ENCODE measurements at regions not wholly inside any gene's neighbourhood (a gene's known extent, or its start where the extent isn't known, plus 50 kb on each side); places are given as distances from the start of the nearest gene placed in this dataset.

DNA sequence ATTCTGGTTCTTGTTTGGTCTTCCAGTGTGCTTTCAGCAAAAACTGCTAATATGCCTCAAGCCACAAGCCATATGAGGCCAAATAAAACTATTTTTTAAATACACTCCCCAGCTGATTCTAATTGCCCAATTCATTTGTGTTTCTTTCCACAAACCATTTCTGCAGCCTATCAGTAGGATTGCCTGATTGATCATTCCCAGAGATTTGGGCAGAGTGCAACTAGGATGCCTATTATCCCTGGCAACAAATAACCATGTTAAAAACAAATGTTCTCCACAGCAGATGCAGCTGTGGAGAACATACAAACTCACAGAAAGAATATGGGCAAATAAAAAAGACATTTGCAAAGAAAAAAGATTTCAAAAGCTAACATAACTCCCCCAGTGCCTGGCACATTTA, 76.9 kb upstream of the CAV2 start:
- no peak for ATAC-seq (replicated peaks)
- no peak overlapping the region for H3K4me3 Mint-ChIP-seq
- H3K9me3 Mint-ChIP-seq = no peaks in the 10 kb centered on the region
- no peaks in the 10 kb centered on the region for H3K4me1 Mint-ChIP-seq (ENCODE audit: low read depth in 2 of 2)
- H3K27me3 Mint-ChIP-seq = peaks cover 14 to 19% of the 10 kb centered on the region in 2 donors
- H3K27ac Mint-ChIP-seq = no peak overlapping the region
- H3K36me3 Mint-ChIP-seq (ENCODE audit: insufficient read depth) = no peaks in the 10 kb centered on the region
- DNase-seq = no peak

GRCh38 chr7:116423499-116423898, 76.0 kb upstream of the CAV2 start:
- Mint-ChIP-seq H3K36me3 (ENCODE audit: insufficient read depth) (no peaks in the 10 kb centered on the region), H3K9me3 (no peaks in the 10 kb centered on the region), H3K27me3 (peaks cover 11 to 15% of the 10 kb centered on the region in 2 donors), H3K4me1 (ENCODE audit: low read depth in 2 of 2) (no peaks in the 10 kb centered on the region), H3K4me3 (no peak overlapping the region), H3K27ac (no peak overlapping the region)
- no peak for ATAC-seq (replicated peaks)
- DNase-seq = no peak

GRCh38 chr7:116425647-116426209, 73.8 kb upstream of the CAV2 start:
- H3K27ac Mint-ChIP-seq = no peak overlapping the region
- ATAC-seq (replicated peaks) (no peak), DNase-seq (no peak)
- no peak overlapping the region for H3K4me3 Mint-ChIP-seq
- H3K36me3 Mint-ChIP-seq (ENCODE audit: insufficient read depth) = peaks cover 5% of the 10 kb centered on the region
- H3K4me1 Mint-ChIP-seq (ENCODE audit: low read depth in 2 of 2) = no peaks in the 10 kb centered on the region
- H3K9me3 Mint-ChIP-seq = no peaks in the 10 kb centered on the region
- H3K27me3 Mint-ChIP-seq = peaks cover 17 to 29% of the 10 kb centered on the region in 2 donors

DNA sequence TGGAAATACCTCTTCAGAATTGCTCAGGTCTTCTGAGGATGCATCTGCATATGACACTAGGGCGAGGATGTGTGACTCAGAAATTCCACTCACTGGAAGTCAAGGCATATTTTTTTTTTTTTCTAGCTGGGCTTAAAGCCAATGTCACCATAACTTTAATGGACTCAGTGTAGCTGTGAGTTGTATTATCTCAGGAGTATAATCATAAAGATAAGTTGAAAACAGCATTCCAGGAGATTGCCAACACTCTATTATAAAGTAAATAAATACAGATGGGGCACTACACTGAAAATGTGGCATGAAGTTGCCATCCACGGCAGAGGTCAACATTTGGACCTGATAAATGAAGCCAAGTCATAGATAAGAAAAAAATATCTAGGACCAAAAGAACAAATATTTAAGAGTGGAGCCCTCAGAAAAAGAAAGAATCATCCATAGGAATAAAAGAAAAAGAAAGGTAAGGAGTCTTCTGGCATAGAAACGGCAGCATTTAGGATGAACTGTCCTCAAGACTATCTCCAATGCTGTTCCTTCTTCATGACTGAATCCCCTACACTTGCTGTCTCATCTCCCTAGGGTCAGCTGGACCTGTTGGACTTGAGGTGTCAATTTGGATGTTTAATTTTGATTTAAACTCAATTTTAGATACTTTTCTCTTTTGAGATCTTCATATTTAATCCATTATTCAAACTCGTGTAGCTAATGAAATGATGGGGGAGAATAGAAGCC, 72.9 kb upstream of the CAV2 start:
- DNase-seq = no peak
- H3K4me3 Mint-ChIP-seq = no peak overlapping the region
- no peak overlapping the region for H3K27ac Mint-ChIP-seq
- H3K27me3 Mint-ChIP-seq = peaks cover 17 to 29% of the 10 kb centered on the region in 2 donors
- no peaks in the 10 kb centered on the region for H3K9me3 Mint-ChIP-seq
- H3K4me1 Mint-ChIP-seq (ENCODE audit: low read depth in 2 of 2) = no peaks in the 10 kb centered on the region
- ATAC-seq (replicated peaks) = no peak
- peaks cover 5% of the 10 kb centered on the region for H3K36me3 Mint-ChIP-seq (ENCODE audit: insufficient read depth)

- Mint-ChIP-seq H3K27ac (peak overlapping the region in 1 of 2 donors; percentile 10), H3K9me3 (no peaks in the 10 kb centered on the region), H3K4me3 (no peak overlapping the region), H3K36me3 (ENCODE audit: insufficient read depth) (peaks cover 5% of the 10 kb centered on the region), H3K27me3 (peaks cover 45 to 53% of the 10 kb centered on the region in 2 donors), H3K4me1 (ENCODE audit: low read depth in 2 of 2) (no peaks in the 10 kb centered on the region)
- no peak for ATAC-seq (replicated peaks)
- DNase-seq = no peak
Measured at GRCh38 chr7:116429986-116430619, 69.4 kb upstream of the CAV2 start.

GRCh38 chr7:116431787-116432526, 67.6 kb upstream of the CAV2 start:
- no peak for DNase-seq
- Mint-ChIP-seq H3K27me3 (peaks cover 43 to 46% of the 10 kb centered on the region in 2 donors), H3K9me3 (no peaks in the 10 kb centered on the region), H3K27ac (no peak overlapping the region), H3K4me1 (ENCODE audit: low read depth in 2 of 2) (no peaks in the 10 kb centered on the region), H3K4me3 (no peak overlapping the region), H3K36me3 (ENCODE audit: insufficient read depth) (peaks cover 5% of the 10 kb centered on the region)
- no peak for ATAC-seq (replicated peaks)

DNA sequence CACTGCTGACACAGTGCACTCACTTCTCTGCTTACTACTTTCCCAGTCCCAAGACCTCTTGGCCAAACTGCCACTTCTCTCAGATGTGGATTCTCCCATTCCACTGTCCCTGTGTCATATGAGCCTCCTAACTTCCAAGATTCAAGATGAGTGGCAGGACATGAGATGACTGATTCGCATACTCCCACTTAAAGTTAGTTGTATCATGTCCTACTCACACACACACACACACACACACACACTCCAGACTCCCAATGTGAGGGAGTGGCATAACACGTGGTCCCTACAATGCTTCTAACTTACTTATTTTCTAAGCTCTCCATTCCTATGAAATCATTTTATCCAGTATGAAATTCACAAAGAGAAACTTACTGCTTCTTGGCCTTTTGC, 67.0 kb upstream of the CAV2 start:
- ATAC-seq (replicated peaks) (no peak), DNase-seq (no peak)
- H3K4me3 Mint-ChIP-seq = no peak overlapping the region
- H3K27me3 Mint-ChIP-seq = peaks cover 43 to 46% of the 10 kb centered on the region in 2 donors
- no peaks in the 10 kb centered on the region for H3K9me3 Mint-ChIP-seq
- no peak overlapping the region for H3K27ac Mint-ChIP-seq
- peaks cover 5% of the 10 kb centered on the region for H3K36me3 Mint-ChIP-seq (ENCODE audit: insufficient read depth)
- no peaks in the 10 kb centered on the region for H3K4me1 Mint-ChIP-seq (ENCODE audit: low read depth in 2 of 2)

- no peak overlapping the region for H3K27ac Mint-ChIP-seq
- no peaks in the 10 kb centered on the region for H3K9me3 Mint-ChIP-seq
- peaks cover 43% of the 10 kb centered on the region in 2 donors for H3K27me3 Mint-ChIP-seq
- no peaks in the 10 kb centered on the region for H3K4me1 Mint-ChIP-seq (ENCODE audit: low read depth in 2 of 2)
- DNase-seq (no peak), ATAC-seq (replicated peaks) (no peak)
- H3K4me3 Mint-ChIP-seq = no peak overlapping the region
- peaks cover 5% of the 10 kb centered on the region for H3K36me3 Mint-ChIP-seq (ENCODE audit: insufficient read depth)
Measured at GRCh38 chr7:116433246-116433645, 66.3 kb upstream of the CAV2 start.

- H3K9me3 Mint-ChIP-seq = no peaks in the 10 kb centered on the region
- H3K27ac Mint-ChIP-seq = no peak overlapping the region
- ATAC-seq (replicated peaks) = no peak
- no peak overlapping the region for H3K4me3 Mint-ChIP-seq
- peaks cover 5% of the 10 kb centered on the region for H3K36me3 Mint-ChIP-seq (ENCODE audit: insufficient read depth)
- DNase-seq = no peak
- H3K27me3 Mint-ChIP-seq = peaks cover 35 to 41% of the 10 kb centered on the region in 2 donors
- H3K4me1 Mint-ChIP-seq (ENCODE audit: low read depth in 2 of 2) = no peaks in the 10 kb centered on the region
Measured at GRCh38 chr7:116434820-116435341, 64.7 kb upstream of the CAV2 start.

DNA sequence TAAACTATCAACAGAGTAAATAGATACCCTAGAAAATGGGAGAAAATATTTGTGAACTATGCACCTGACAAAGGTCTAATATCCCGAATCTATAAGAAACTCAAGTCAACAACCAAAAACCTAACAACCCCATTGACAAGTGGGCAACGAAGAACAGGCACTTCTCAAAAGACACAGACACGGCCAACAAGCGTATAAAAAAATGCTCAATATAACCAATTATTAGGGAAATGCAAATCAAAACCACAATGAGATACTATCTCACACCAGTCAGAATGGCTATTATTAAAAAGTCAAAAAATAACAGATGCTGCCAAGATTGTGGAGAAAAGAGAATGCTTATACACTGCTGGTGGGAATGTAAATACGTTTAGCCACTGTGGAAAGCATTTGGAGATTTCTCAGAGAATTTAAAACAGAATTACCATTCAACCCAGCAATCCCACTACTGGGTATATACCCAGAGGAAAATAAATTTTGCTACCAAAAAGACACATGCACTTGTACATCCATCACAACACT, 63.2 kb upstream of the CAV2 start:
- Mint-ChIP-seq H3K27me3 (peaks cover 28 to 32% of the 10 kb centered on the region in 2 donors), H3K4me1 (ENCODE audit: low read depth in 2 of 2) (no peaks in the 10 kb centered on the region), H3K9me3 (no peaks in the 10 kb centered on the region), H3K4me3 (no peak overlapping the region), H3K36me3 (ENCODE audit: insufficient read depth) (no peaks in the 10 kb centered on the region), H3K27ac (no peak overlapping the region)
- DNase-seq = no peak
- no peak for ATAC-seq (replicated peaks)

DNA sequence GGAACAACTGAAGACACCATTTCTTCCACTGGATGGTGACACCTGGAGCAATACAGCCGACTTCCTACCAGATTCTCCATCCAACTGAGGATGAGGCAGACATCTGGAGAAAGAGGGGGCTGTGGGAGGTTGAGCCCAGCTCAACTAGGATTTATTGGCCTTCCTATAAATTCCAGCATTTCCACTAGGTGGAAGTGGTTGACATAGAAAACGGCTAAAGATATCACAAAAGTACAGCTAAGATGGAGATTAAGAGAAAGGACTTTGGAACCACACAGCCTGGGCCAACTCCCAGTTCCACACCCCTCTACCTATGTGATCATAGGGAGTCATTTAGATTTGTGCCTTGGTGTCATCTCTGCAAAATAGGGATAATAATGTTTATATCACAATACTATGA, 61.3 kb upstream of the CAV2 start:
- Mint-ChIP-seq H3K27me3 (peaks cover 11 to 16% of the 10 kb centered on the region in 2 donors), H3K36me3 (ENCODE audit: insufficient read depth) (no peaks in the 10 kb centered on the region), H3K4me3 (no peak overlapping the region), H3K9me3 (no peaks in the 10 kb centered on the region), H3K4me1 (ENCODE audit: low read depth in 2 of 2) (no peaks in the 10 kb centered on the region), H3K27ac (no peak overlapping the region)
- DNase-seq (no peak), ATAC-seq (replicated peaks) (no peak)

DNA sequence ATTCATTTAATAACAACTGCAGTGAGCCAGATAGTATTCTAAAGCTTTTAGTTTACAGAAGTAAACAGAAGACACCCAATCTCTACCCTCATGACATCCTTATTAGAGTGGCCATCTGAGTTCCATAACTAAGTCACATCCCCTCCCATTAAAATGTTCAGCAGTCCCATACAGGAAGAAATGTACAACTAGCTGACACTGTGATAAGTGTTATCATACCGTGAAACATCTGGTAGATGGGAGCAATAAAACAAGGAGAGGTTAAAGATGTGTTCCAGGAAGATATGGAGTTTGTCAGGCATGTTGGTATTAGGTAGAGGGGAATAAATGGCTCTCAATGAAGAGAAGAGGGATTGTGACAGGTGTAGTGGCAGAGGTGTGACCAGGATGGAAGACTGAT, 60.5 kb upstream of the CAV2 start:
- H3K27me3 Mint-ChIP-seq = peaks cover 8 to 10% of the 10 kb centered on the region in 2 donors
- ATAC-seq (replicated peaks) (no peak), DNase-seq (no peak)
- no peak overlapping the region for H3K27ac Mint-ChIP-seq
- H3K4me3 Mint-ChIP-seq = no peak overlapping the region
- H3K9me3 Mint-ChIP-seq = no peaks in the 10 kb centered on the region
- no peaks in the 10 kb centered on the region for H3K4me1 Mint-ChIP-seq (ENCODE audit: low read depth in 2 of 2)
- no peaks in the 10 kb centered on the region for H3K36me3 Mint-ChIP-seq (ENCODE audit: insufficient read depth)

DNA sequence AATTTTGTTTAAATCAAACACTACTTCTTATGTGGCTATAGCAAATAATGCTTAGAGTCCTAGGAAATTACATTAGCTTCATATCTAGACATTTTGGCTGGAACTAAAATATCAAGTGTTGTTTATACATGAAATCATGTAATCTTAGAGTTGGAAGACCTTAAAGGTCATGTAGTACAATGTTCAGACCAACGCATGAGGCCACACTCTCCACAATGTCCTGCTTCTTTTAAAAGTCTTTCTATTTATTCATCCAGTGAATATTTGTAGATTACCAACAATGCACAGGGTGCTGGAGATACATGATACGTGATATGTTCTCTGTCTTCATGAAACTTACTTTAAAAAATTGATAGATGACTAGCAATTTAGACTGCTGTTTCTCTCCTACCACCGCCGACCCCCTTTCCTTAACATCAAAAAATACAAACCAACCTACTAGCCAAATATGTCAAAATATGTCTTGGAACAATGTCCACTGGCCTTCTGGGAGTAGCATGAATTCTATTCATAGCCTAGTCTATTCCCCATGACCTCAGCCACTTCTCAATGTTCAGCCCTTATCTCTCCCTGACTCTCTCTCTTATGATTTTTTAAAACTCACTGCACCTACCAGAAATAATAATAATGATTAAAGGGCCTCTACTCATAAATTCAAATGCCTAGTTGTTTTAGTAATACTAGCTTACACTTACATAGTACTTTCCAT, 59.5 kb upstream of the CAV2 start:
- H3K9me3 Mint-ChIP-seq = no peaks in the 10 kb centered on the region
- no peak overlapping the region for H3K4me3 Mint-ChIP-seq
- DNase-seq (no peak), ATAC-seq (replicated peaks) (no peak)
- H3K4me1 Mint-ChIP-seq (ENCODE audit: low read depth in 2 of 2) = no peaks in the 10 kb centered on the region
- H3K36me3 Mint-ChIP-seq (ENCODE audit: insufficient read depth) = no peaks in the 10 kb centered on the region
- no peak overlapping the region for H3K27ac Mint-ChIP-seq
- H3K27me3 Mint-ChIP-seq = peaks cover 10 to 12% of the 10 kb centered on the region in 2 donors

All from effector memory CD8-positive, alpha-beta T cell (primary cell).